GM23338 (cell line): ENCODE measurements at regions not wholly inside any gene's neighbourhood (a gene's known extent, or its start where the extent isn't known, plus 50 kb on each side); places are given as distances from the start of the nearest gene placed in this dataset.

Experiments used
- ATAC-seq: fragments of 200-7000 bp; cut with Tn5 transposase; 3 replicates; pipeline ENCODE4 v1.9.1; 2020
- DNase-seq: peaks from one replicate; pipeline ENCODE4 v3.0.0-alpha.2; 2015; ENCODE audit warnings: low spot score
- H2AFZ ChIP-seq: fragments of 200-600 bp; sonication (generic); 2 replicates; pipeline ENCODE4 v1.8.0; 2016; ENCODE audit warnings: antibody characterized with exemption, mild to moderate bottlenecking, moderate library complexity
- H3F3A ChIP-seq: fragments of 200-600 bp; sonication (generic); replicated peaks from 2 replicates; pipeline ENCODE4 v1.8.0; 2017; ENCODE audit warnings: antibody characterized with exemption, mixed run types, low read depth
- H3K27ac ChIP-seq: fragments of 200-600 bp; sonication (generic); 2 replicates; pipeline ENCODE4 v1.6.1; 2016; ENCODE audit warnings: low read depth
- H3K27me3 ChIP-seq: fragments of 200-600 bp; sonication (generic); 2 replicates; pipeline ENCODE4 v1.8.0; 2016; ENCODE audit warnings: mild to moderate bottlenecking, mixed run types, moderate library complexity; ENCODE audit not compliant: insufficient read depth
- H3K36me3 ChIP-seq: fragments of 200-600 bp; sonication (generic); 2 replicates; pipeline ENCODE4 v1.8.0; 2016; ENCODE audit warnings: mild to moderate bottlenecking; ENCODE audit not compliant: insufficient read depth
- H3K4me1 ChIP-seq: fragments of 200-600 bp; sonication (generic); 2 replicates; pipeline ENCODE4 v1.8.0; 2016; ENCODE audit warnings: mild to moderate bottlenecking, moderate library complexity; ENCODE audit not compliant: insufficient read depth
- H3K4me2 ChIP-seq: fragments of 200-600 bp; sonication (generic); 2 replicates; pipeline ENCODE4 v1.7.1; 2017; ENCODE audit warnings: mixed run types
- H3K4me3 ChIP-seq: fragments of 200-600 bp; sonication (generic); 2 replicates; pipeline ENCODE4 v1.6.1; 2016; ENCODE audit warnings: mixed run types
- H3K79me2 ChIP-seq: fragments of 200-600 bp; sonication (generic); replicated peaks from 2 replicates; pipeline ENCODE4 v1.8.0; 2017; ENCODE audit warnings: mild to moderate bottlenecking; ENCODE audit not compliant: insufficient read depth
- H3K9me2 ChIP-seq: fragments of 200-600 bp; sonication (generic); 2 replicates; pipeline ENCODE4 v1.8.0; 2017; ENCODE audit not compliant: insufficient read depth
- H4K20me1 ChIP-seq: fragments of 200-600 bp; sonication (generic); replicated peaks from 2 replicates; pipeline ENCODE4 v1.8.0; 2017; ENCODE audit warnings: mild to moderate bottlenecking; ENCODE audit not compliant: insufficient read depth
- H3K27ac Mint-ChIP-seq: 2 replicates; pipeline ENCODE4 v1.8.0; 2020; ENCODE audit warnings: inconsistent platforms, mild to moderate bottlenecking, moderate library complexity, mixed read lengths
- H3K27me3 Mint-ChIP-seq: 3 replicates; pipeline ENCODE4 v1.8.0; 2022; ENCODE audit warnings: low read depth, mild to moderate bottlenecking, moderate library complexity, mixed read lengths, inconsistent platforms; ENCODE audit not compliant: insufficient read depth, poor library complexity
- H3K36me3 Mint-ChIP-seq: 3 replicates; pipeline ENCODE4 v1.8.0; 2021; ENCODE audit warnings: low read depth, mild to moderate bottlenecking, inconsistent platforms, moderate library complexity, mixed read lengths
- H3K4me1 Mint-ChIP-seq: 3 replicates; pipeline ENCODE4 v1.8.0; 2020; ENCODE audit warnings: mild to moderate bottlenecking, inconsistent platforms, mixed read lengths
- H3K4me3 Mint-ChIP-seq: 3 replicates; pipeline ENCODE4 v1.8.0; 2021; ENCODE audit warnings: moderate library complexity, mild to moderate bottlenecking, inconsistent platforms, mixed read lengths
- H3K9me3 Mint-ChIP-seq: 3 replicates; pipeline ENCODE4 v1.8.0; 2020; ENCODE audit warnings: moderate library complexity, mild to moderate bottlenecking, inconsistent platforms, mixed read lengths
- CREB1 ChIP-seq: fragments of 250-450 bp; sonication (Bioruptor Pico); IDR thresholded peaks from 2 replicates; pipeline ENCODE4 v1.5.0; 2020; ENCODE audit warnings: low read depth, mild to moderate bottlenecking, moderate library complexity
- EZH2 ChIP-seq: fragments of 200-600 bp; sonication (generic); IDR thresholded peaks from one replicate; pipeline ENCODE4 v1.8.0; 2017; ENCODE audit warnings: antibody characterized with exemption, mild to moderate bottlenecking, low read depth; ENCODE audit not compliant: unreplicated experiment
- EZH2phosphoT487 ChIP-seq: fragments of 200-600 bp; sonication (generic); IDR thresholded peaks from one replicate; pipeline ENCODE4 v1.8.1; 2018; ENCODE audit warnings: antibody characterized with exemption; ENCODE audit not compliant: unreplicated experiment
- JUNB ChIP-seq: IDR thresholded peaks from one replicate; pipeline ENCODE4 v1.6.1; 2016; ENCODE audit warnings: antibody characterized with exemption; ENCODE audit not compliant: unreplicated experiment
- NANOG ChIP-seq: IDR thresholded peaks from 2 replicates; pipeline ENCODE4 v1.6.1; 2016; ENCODE audit warnings: antibody characterized with exemption, borderline replicate concordance
- POLR2AphosphoS5 ChIP-seq: IDR thresholded peaks from 2 replicates; pipeline ENCODE4 v1.6.1; 2016; ENCODE audit warnings: antibody characterized with exemption, low read depth
- STAT1 ChIP-seq: IDR thresholded peaks from one replicate; pipeline ENCODE4 v1.6.1; 2016; ENCODE audit warnings: antibody characterized with exemption; ENCODE audit not compliant: unreplicated experiment
- ZNF331 ChIP-seq: fragments of 250-450 bp; sonication (Bioruptor Pico); IDR thresholded peaks from 2 replicates; pipeline ENCODE4 v1.5.0; 2020; ENCODE audit warnings: low read depth, mild to moderate bottlenecking, moderate library complexity
- TF ChIP-seq, protein P1 (sequence below): fragments of 250-450 bp; sonication (Bioruptor Pico); IDR thresholded peaks from 2 replicates; pipeline ENCODE4 v1.5.0; 2020; ENCODE audit warnings: mild to moderate bottlenecking, moderate library complexity
- TF ChIP-seq, protein P2 (sequence below): IDR thresholded peaks from 2 replicates; pipeline ENCODE4 v1.6.1; 2016; ENCODE audit warnings: antibody characterized with exemption

DNA sequence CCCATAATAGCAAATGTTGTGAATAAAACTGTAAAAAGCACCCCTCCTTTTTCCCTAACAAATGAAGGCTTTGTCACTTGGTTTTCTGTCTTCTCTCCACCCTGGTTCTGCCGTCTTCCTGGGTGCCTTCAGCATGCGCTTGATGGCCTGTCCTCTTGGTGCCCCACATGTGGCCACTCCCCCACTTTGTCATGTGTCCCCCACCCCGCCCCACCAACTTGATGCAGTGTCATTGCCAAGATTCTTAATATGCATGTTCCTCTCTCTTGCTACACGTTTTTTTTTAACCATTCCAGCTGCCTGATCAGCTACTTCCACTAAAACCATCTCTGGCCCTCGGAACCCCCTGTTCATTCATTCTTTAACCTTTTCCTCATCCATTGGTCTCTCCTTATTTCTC, 340.3 kb downstream of the QKI start (continued):
- TF ChIP-seq, protein P1, sequence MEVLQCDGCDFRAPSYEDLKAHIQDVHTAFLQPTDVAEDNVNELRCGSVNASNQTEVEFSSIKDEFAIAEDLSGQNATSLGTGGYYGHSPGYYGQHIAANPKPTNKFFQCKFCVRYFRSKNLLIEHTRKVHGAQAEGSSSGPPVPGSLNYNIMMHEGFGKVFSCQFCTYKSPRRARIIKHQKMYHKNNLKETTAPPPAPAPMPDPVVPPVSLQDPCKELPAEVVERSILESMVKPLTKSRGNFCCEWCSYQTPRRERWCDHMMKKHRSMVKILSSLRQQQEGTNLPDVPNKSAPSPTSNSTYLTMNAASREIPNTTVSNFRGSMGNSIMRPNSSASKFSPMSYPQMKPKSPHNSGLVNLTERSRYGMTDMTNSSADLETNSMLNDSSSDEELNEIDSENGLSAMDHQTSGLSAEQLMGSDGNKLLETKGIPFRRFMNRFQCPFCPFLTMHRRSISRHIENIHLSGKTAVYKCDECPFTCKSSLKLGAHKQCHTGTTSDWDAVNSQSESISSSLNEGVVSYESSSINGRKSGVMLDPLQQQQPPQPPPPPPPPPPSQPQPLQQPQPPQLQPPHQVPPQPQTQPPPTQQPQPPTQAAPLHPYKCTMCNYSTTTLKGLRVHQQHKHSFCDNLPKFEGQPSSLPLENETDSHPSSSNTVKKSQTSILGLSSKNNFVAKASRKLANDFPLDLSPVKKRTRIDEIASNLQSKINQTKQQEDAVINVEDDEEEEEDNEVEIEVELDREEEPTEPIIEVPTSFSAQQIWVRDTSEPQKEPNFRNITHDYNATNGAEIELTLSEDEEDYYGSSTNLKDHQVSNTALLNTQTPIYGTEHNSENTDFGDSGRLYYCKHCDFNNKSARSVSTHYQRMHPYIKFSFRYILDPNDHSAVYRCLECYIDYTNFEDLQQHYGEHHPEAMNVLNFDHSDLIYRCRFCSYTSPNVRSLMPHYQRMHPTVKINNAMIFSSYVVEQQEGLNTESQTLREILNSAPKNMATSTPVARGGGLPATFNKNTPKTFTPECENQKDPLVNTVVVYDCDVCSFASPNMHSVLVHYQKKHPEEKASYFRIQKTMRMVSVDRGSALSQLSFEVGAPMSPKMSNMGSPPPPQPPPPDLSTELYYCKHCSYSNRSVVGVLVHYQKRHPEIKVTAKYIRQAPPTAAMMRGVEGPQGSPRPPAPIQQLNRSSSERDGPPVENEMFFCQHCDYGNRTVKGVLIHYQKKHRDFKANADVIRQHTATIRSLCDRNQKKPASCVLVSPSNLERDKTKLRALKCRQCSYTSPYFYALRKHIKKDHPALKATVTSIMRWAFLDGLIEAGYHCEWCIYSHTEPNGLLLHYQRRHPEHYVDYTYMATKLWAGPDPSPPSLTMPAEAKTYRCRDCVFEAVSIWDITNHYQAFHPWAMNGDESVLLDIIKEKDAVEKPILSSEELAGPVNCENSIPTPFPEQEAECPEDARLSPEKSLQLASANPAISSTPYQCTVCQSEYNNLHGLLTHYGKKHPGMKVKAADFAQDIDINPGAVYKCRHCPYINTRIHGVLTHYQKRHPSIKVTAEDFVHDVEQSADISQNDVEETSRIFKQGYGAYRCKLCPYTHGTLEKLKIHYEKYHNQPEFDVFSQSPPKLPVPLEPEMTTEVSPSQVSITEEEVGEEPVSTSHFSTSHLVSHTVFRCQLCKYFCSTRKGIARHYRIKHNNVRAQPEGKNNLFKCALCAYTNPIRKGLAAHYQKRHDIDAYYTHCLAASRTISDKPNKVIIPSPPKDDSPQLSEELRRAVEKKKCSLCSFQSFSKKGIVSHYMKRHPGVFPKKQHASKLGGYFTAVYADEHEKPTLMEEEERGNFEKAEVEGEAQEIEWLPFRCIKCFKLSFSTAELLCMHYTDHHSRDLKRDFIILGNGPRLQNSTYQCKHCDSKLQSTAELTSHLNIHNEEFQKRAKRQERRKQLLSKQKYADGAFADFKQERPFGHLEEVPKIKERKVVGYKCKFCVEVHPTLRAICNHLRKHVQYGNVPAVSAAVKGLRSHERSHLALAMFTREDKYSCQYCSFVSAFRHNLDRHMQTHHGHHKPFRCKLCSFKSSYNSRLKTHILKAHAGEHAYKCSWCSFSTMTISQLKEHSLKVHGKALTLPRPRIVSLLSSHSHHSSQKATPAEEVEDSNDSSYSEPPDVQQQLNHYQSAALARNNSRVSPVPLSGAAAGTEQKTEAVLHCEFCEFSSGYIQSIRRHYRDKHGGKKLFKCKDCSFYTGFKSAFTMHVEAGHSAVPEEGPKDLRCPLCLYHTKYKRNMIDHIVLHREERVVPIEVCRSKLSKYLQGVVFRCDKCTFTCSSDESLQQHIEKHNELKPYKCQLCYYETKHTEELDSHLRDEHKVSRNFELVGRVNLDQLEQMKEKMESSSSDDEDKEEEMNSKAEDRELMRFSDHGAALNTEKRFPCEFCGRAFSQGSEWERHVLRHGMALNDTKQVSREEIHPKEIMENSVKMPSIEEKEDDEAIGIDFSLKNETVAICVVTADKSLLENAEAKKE (CRISPR knock-in tag): no peak

DNA sequence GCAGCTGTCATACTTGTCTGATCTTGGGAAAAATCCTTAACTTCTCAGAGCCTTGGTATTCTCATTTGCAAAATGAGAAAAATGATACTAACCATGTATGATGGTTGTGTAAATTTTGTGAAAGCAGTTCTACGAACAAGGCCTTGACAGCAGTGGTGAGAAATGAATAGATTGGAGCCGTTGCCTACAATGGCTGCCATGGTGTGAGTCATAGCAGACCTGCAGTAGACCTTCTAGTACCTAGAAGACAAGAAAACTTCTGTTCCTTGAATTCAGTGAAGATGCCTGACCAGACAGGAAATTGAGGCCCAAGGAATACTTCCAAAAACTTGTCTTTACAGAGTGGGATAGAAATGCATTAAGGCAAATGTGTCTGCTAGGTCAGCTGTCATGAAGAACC, 338.9 kb downstream of the QKI start:
- DNase-seq: no peak
- Histone ChIP-seq H3K4me3 (no peak overlapping the region), H3K36me3 (no peaks in the 10 kb centered on the region), H3K9me2 (peaks cover 14% of the 10 kb centered on the region), H3K79me2 (no peaks in the 10 kb centered on the region), H4K20me1 (no peaks in the 10 kb centered on the region), H3K27ac (no peak overlapping the region), H3F3A (no peaks in the 10 kb centered on the region), H2AFZ (no peak overlapping the region), H3K27me3 (no peaks in the 10 kb centered on the region), H3K4me2 (no peak overlapping the region), H3K4me1 (peaks cover 14% of the 10 kb centered on the region)
- ATAC-seq: no peak
- Mint-ChIP-seq H3K4me3 (no peak overlapping the region), H3K36me3 (peaks cover 7% of the 10 kb centered on the region; the same call in 2 of the 3 replicates), H3K27me3 (peaks cover 3% of the 10 kb centered on the region), H3K4me1 (peaks cover 14% of the 10 kb centered on the region), H3K9me3 (peaks cover 13% of the 10 kb centered on the region; the same call in 2 of the 3 replicates), H3K27ac (no peak overlapping the region)
- TF ChIP-seq STAT1 (no peak), ZNF331 (CRISPR knock-in tag) (no peak), CREB1 (no peak), EZH2phosphoT487 (no peak), EZH2 (no peak), NANOG (no peak), POLR2AphosphoS5 (no peak), JUNB (no peak)
- TF ChIP-seq, protein P2, sequence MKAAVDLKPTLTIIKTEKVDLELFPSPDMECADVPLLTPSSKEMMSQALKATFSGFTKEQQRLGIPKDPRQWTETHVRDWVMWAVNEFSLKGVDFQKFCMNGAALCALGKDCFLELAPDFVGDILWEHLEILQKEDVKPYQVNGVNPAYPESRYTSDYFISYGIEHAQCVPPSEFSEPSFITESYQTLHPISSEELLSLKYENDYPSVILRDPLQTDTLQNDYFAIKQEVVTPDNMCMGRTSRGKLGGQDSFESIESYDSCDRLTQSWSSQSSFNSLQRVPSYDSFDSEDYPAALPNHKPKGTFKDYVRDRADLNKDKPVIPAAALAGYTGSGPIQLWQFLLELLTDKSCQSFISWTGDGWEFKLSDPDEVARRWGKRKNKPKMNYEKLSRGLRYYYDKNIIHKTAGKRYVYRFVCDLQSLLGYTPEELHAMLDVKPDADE: no peak
- TF ChIP-seq, protein P1 (CRISPR knock-in tag): no peak
